ENCODE measurements at regions not wholly inside any gene's neighbourhood (a gene's known extent, or its start where the extent isn't known, plus 50 kb on each side); places are given as distances from the start of the nearest gene placed in this dataset.

DNA sequence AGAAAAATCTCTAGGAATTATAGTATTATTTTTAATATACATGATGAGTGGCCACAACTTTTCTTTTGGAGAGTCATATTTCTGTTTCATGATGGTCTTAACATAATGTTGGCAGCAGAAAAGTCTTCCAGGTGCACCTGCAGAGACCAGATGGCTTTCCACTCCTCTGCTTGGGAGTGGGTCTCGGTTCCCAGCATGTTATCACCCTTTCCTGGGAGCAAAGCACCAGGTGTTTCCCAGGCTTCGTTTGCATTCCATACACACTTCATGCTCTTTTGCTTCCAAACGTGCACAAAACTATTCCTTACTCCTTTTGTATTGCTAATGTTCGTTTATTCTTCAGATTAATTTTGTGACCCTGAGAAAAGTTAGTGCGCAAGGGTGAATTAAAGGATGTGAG, 305.2 kb downstream of the CDH2 start:
- Mint-ChIP-seq H3K27me3 (ENCODE audit: insufficient read depth) (no peaks in the 10 kb centered on the region), H3K4me1 (ENCODE audit: low read depth) (no peaks in the 10 kb centered on the region), H3K36me3 (ENCODE audit: low read depth) (no peaks in the 10 kb centered on the region), H3K9me3 (no peaks in the 10 kb centered on the region), H3K4me3 (no peak overlapping the region), H3K27ac (no peak overlapping the region)
- TF ChIP-seq CTCF (IDR thresholded peaks at IDR 0.05), result no peak
- DNase-seq, result no peak

- Mint-ChIP-seq H3K27ac (no peak overlapping the region), H3K36me3 (ENCODE audit: low read depth) (no peaks in the 10 kb centered on the region), H3K27me3 (ENCODE audit: insufficient read depth) (no peaks in the 10 kb centered on the region), H3K9me3 (no peaks in the 10 kb centered on the region), H3K4me1 (ENCODE audit: low read depth) (peaks cover 6% of the 10 kb centered on the region), H3K4me3 (no peak overlapping the region)
- TF ChIP-seq CTCF (IDR thresholded peaks at IDR 0.05), result no peak
- no peak for DNase-seq
Measured at GRCh38 chr18:27869735-27870134, 307.2 kb downstream of the CDH2 start.

DNA sequence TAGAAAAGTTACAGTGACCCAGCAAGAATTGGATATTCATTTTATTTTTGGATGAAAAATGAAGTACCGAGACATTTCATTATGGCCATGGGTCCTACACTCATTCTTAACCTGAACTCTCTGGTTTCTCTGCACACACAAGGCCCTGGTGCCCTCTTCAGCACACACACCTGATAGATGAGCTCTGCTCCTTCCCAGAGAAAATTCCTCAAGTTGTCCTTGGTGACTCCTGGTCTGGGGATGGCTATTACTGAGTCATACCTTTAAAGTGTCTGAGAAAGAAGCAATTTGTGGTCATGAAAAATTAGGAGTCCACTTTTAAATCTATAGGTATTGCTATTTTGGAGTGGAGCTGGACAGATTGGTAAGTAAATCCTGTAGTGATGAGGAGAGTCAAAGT, 311.5 kb downstream of the CDH2 start:
- H3K27ac Mint-ChIP-seq, result no peak overlapping the region
- H3K4me3 Mint-ChIP-seq, result no peak overlapping the region
- H3K36me3 Mint-ChIP-seq (ENCODE audit: low read depth), result no peaks in the 10 kb centered on the region
- no peak for TF ChIP-seq CTCF (IDR thresholded peaks at IDR 0.05)
- H3K9me3 Mint-ChIP-seq, result no peaks in the 10 kb centered on the region
- DNase-seq, result peak; percentile 11
- peaks cover 14% of the 10 kb centered on the region for H3K4me1 Mint-ChIP-seq (ENCODE audit: low read depth)
- H3K27me3 Mint-ChIP-seq (ENCODE audit: insufficient read depth), result no peaks in the 10 kb centered on the region

- Mint-ChIP-seq H3K9me3 (no peaks in the 10 kb centered on the region), H3K27ac (no peak overlapping the region)
- no peak for TF ChIP-seq CTCF (IDR thresholded peaks at IDR 0.05)
Measured at GRCh38 chr18:27863780-27864430, 313.0 kb downstream of the CDH2 start.

GRCh38 chr18:27862041-27862682, 314.8 kb downstream of the CDH2 start:
- H3K27ac Mint-ChIP-seq, result no peak overlapping the region
- no peak overlapping the region for H3K4me3 Mint-ChIP-seq
- no peaks in the 10 kb centered on the region for H3K36me3 Mint-ChIP-seq (ENCODE audit: low read depth)
- TF ChIP-seq CTCF (IDR thresholded peaks at IDR 0.05), result no peak
- no peaks in the 10 kb centered on the region for H3K9me3 Mint-ChIP-seq
- H3K4me1 Mint-ChIP-seq (ENCODE audit: low read depth), result peaks cover 26% of the 10 kb centered on the region
- DNase-seq, result no peak
- H3K27me3 Mint-ChIP-seq (ENCODE audit: insufficient read depth), result no peaks in the 10 kb centered on the region

More at GRCh38 chr18:27863780-27864430, 313.0 kb downstream of the CDH2 start:
- no peak overlapping the region for H3K4me3 Mint-ChIP-seq
- no peak for DNase-seq
- no peaks in the 10 kb centered on the region for H3K27me3 Mint-ChIP-seq (ENCODE audit: insufficient read depth)
- H3K4me1 Mint-ChIP-seq (ENCODE audit: low read depth), result peaks cover 26% of the 10 kb centered on the region
- H3K36me3 Mint-ChIP-seq (ENCODE audit: low read depth), result no peaks in the 10 kb centered on the region
